K562 (cell line): ENCODE measurements at regions not wholly inside any gene's neighbourhood (a gene's known extent, or its start where the extent isn't known, plus 50 kb on each side); places are given as distances from the start of the nearest gene placed in this dataset.

Experiments
- ATAC-seq: fragments of 200-7000 bp; cut with Tn5 transposase; 3 replicates; pipeline ENCODE4 v1.9.1; 2020; ENCODE audit warnings: moderate library complexity
- BruUV-seq: library from RNA; stranded (reverse); fragments of 400-500 nt; replicated peaks from 2 replicates; lab custom pipeline; 2021; lab: Mats Ljungman, UMichigan
- CTCF ChIA-PET: fragments of 300-600 bp; formaldehyde crosslinking; extraction: SDS; loops from one replicate; lab custom pipeline; 2021; ENCODE audit warnings: low intra/inter-chr PET ratio; lab: Yijun Ruan, JAX
- POLR2A ChIA-PET: fragments of 300-600, 350-650 bp; sonication (Branson Sonifier 250); formaldehyde crosslinking; extraction: SDS; loops from one replicate; lab custom pipeline; 2021; ENCODE audit warnings: antibody characterized with exemption, inconsistent platforms; lab: Yijun Ruan, JAX
- DNase-seq, 4 experiments: peaks; one replicate each; pipeline versions ENCODE4 v3.0.0 to v3.0.0-alpha.2; 2011 to 2018; ENCODE audit warnings: low spot score in 3 of 4, mixed read lengths in 3 of 4; ENCODE audit errors: extremely low read depth in 1 of 4
- FAIRE-seq: peaks from 2 replicates; lab custom pipeline; 2011; peaks lifted over from hg19 to GRCh38; lab: Jason Lieb, UNC
- H2AFZ ChIP-seq: 2 replicates; pipeline ENCODE4 v1.6.0; 2011; ENCODE audit warnings: low read depth, low read length, control low read depth, inconsistent platforms
- H3K27ac ChIP-seq: fragments of 200-600 bp; 3 replicates; pipeline ENCODE4 v1.8.0; 2011; ENCODE audit warnings: low read depth, mild to moderate bottlenecking, control low read depth, inconsistent platforms, low read length, moderate library complexity, mixed read lengths; ENCODE audit errors: extremely low read depth
- H3K27me3 ChIP-seq, 2 experiments: fragments of 300-600 bp in 1 of 2; 2 replicates in 1 of 2; 3 replicates in 1 of 2; pipeline versions ENCODE4 v1.6.0 to v1.8.0; 2011; ENCODE audit warnings: inconsistent platforms in 2 of 2, low read length in 2 of 2, mild to moderate bottlenecking in 1 of 2, mixed read lengths in 1 of 2, moderate library complexity in 1 of 2; ENCODE audit not compliant: control insufficient read depth in 2 of 2, insufficient read depth in 2 of 2
- H3K36me3 ChIP-seq: fragments of 300-600 bp; 3 replicates; pipeline ENCODE4 v1.8.0; 2011; ENCODE audit warnings: mild to moderate bottlenecking, low read length, inconsistent platforms; ENCODE audit not compliant: control insufficient read depth, insufficient read depth
- H3K4me1 ChIP-seq, 2 experiments: fragments of 200-600 bp in 1 of 2; replicated peaks in 1 of 2; 2 replicates in 1 of 2; 3 replicates in 1 of 2; pipeline versions ENCODE4 v1.5.1 to v1.8.0; 2011; ENCODE audit warnings: inconsistent platforms in 2 of 2, low read length in 2 of 2, mild to moderate bottlenecking in 1 of 2, mixed read lengths in 1 of 2, moderate library complexity in 1 of 2; ENCODE audit not compliant: control insufficient read depth in 2 of 2, insufficient read depth in 2 of 2
- H3K4me2 ChIP-seq: 2 replicates; pipeline ENCODE4 v1.6.1; 2011; ENCODE audit warnings: low read length, control low read depth, inconsistent platforms, mixed read lengths; ENCODE audit not compliant: insufficient read depth
- H3K4me3 ChIP-seq: fragments of 200-600 bp; sonication (generic), shearing (Covaris generic); 2 replicates; pipeline ENCODE4 v1.5.1; 2016; ENCODE audit warnings: control low read depth, inconsistent platforms
- H3K79me2 ChIP-seq: fragments of 200-600 bp; 3 replicates; pipeline ENCODE4 v1.8.0; 2011; ENCODE audit warnings: low read length, inconsistent platforms; ENCODE audit not compliant: control insufficient read depth, insufficient read depth
- H3K9ac ChIP-seq, 2 experiments: 2 replicates each; pipeline versions ENCODE4 v1.6.0 to v1.6.1; 2011; ENCODE audit warnings: low read depth in 2 of 2, low read length in 2 of 2, control low read depth in 1 of 2, inconsistent platforms in 1 of 2, mild to moderate bottlenecking in 1 of 2, mixed read lengths in 1 of 2; ENCODE audit not compliant: insufficient read depth in 1 of 2
- H3K9me1 ChIP-seq: one replicate; pipeline ENCODE4 v1.6.0; 2011; ENCODE audit warnings: inconsistent platforms, mild to moderate bottlenecking, low read length, moderate library complexity; ENCODE audit not compliant: control insufficient read depth, insufficient read depth
- H3K9me3 ChIP-seq: replicated peaks from 2 replicates; pipeline ENCODE4 v1.5.1; 2011; ENCODE audit warnings: low read depth, low read length, inconsistent platforms; ENCODE audit not compliant: control insufficient read depth, insufficient read depth
- H4K20me1 ChIP-seq: replicated peaks from 2 replicates; pipeline ENCODE4 v1.6.1; 2011; ENCODE audit warnings: low read length, inconsistent platforms, mixed read lengths; ENCODE audit not compliant: control insufficient read depth, insufficient read depth
- IRF9 ChIP-seq: fragments of 450-650 bp; IDR thresholded peaks from 2 replicates; pipeline ENCODE4 v1.6.1; 2016; ENCODE audit warnings: missing biosample characterization, missing genetic modification characterization
- POLR3A ChIP-seq: IDR thresholded peaks from 2 replicates; pipeline ENCODE4 v1.6.1; 2011; ENCODE audit warnings: borderline replicate concordance, mild to moderate bottlenecking, moderate library complexity; ENCODE audit not compliant: insufficient read length, insufficient read depth; ENCODE audit errors: extremely low read depth
- SMAD4 ChIP-seq: fragments of 250-450 bp; sonication (Bioruptor Pico); conservative IDR thresholded peaks from 2 replicates; pipeline ENCODE4 v1.8.0; 2021; ENCODE audit warnings: inconsistent platforms, mild to moderate bottlenecking, moderate library complexity
- SPI1 ChIP-seq: IDR thresholded peaks from 2 replicates; pipeline ENCODE4 v1.6.1; 2011; ENCODE audit warnings: low read depth, low read length, control low read depth, borderline replicate concordance
- VEZF1 ChIP-seq: fragments of 200-800 bp; sonication (Bioruptor generic); IDR thresholded peaks from 2 replicates; pipeline ENCODE4 v1.6.1; 2017; ENCODE audit warnings: missing genetic modification characterization, missing compliant biosample characterization
- ZNF444 ChIP-seq: fragments of 250-450 bp; sonication (Bioruptor Pico); IDR thresholded peaks from 2 replicates; pipeline ENCODE4 v1.4.0; 2020; ENCODE audit warnings: mild to moderate bottlenecking, moderate library complexity
- WGBS: fragments of 100-300 bp; shearing (Covaris generic); methylation state at CpG from one replicate; pipeline ENCODE4 v1.1.6; 2016; ENCODE audit warnings: low coverage, mixed read lengths; ENCODE audit not compliant: insufficient coverage; ENCODE audit errors: missing lambda C conversion rate; 5-methylcytosine and 5-hydroxymethylcytosine counted together
- in situ Hi-C: fragments of 300-500 bp; cut with MboI; formaldehyde crosslinking; loops from 4 replicates; pipeline ENCODE4 v1.15.0; 2018; ENCODE audit warnings: inconsistent platforms, mixed read lengths
- intact Hi-C: fragments of 100-400 bp; cut with micrococcal nuclease; formaldehyde crosslinking; loops from 2 replicates; pipeline ENCODE4 v1.14.2; 2022

- H3K9me1 ChIP-seq: no peaks in the 10 kb centered on the region
- no peak overlapping the region for H2AFZ ChIP-seq
- H3K4me3 ChIP-seq: no peak overlapping the region
- no peaks in the 10 kb centered on the region for H3K9me3 ChIP-seq
- no peak for FAIRE-seq
- CTCF ChIA-PET: no interaction called here
- H3K27me3 ChIP-seq: peaks cover 32 to 58% of the 10 kb centered on the region in 2 experiments; a peak in 3 of 5 replicates
- 0% methylated on average over 3 of the region's 3 CpGs for WGBS
- no peaks in the 10 kb centered on the region for H3K79me2 ChIP-seq
- H3K36me3 ChIP-seq: no peaks in the 10 kb centered on the region
- H3K27ac ChIP-seq: no peak overlapping the region
- ATAC-seq: no peak
- no peak overlapping the region for H3K9ac ChIP-seq
- in situ Hi-C loops (no loop called here), intact Hi-C loops (no loop called here)
- BruUV-seq: no TSS peak
- peaks cover 1% of the 10 kb centered on the region; the same call in 1 of the 2 replicates for H4K20me1 ChIP-seq
- no peak for DNase-seq
- TF ChIP-seq POLR3A: no peak
- no peak for TF ChIP-seq ZNF444 (CRISPR knock-in tag)
- no peak for TF ChIP-seq SMAD4
- no peak for TF ChIP-seq IRF9
- POLR2A ChIA-PET: no interaction called here
- no peaks in the 10 kb centered on the region for H3K4me1 ChIP-seq
- no peak overlapping the region for H3K4me2 ChIP-seq
Observed at GRCh38 chr9:113668061-113668460, 204.5 kb downstream of the RGS3 start.

- Histone ChIP-seq H3K9me1 (no peaks in the 10 kb centered on the region), H3K4me1 (no peaks in the 10 kb centered on the region), H3K36me3 (no peaks in the 10 kb centered on the region), H3K4me3 (no peak overlapping the region), H3K27ac (no peak overlapping the region), H3K9me3 (no peaks in the 10 kb centered on the region), H3K79me2 (no peaks in the 10 kb centered on the region), H3K9ac (no peak overlapping the region), H2AFZ (no peak overlapping the region), H3K27me3 (peaks cover 30 to 64% of the 10 kb centered on the region in 2 experiments; a peak in 3 of 5 replicates), H4K20me1 (no peaks in the 10 kb centered on the region), H3K4me2 (no peak overlapping the region)
- ChIA-PET CTCF (no interaction called here), POLR2A (interaction anchor here (0.7 kb wide), 1 partner anchor 262 kb away, joined by 3 read pairs; no protein-coding TSS in a partner anchor)
- ATAC-seq (no peak), FAIRE-seq (no peak), DNase-seq (no peak)
- 0% methylated on average over 4 of the region's 4 CpGs for WGBS
- in situ Hi-C loops: no loop called here
- intact Hi-C loops: no loop called here
- no TSS peak for BruUV-seq
- no peak for TF ChIP-seq VEZF1 (CRISPR knock-in tag)
- TF ChIP-seq SPI1: peak; percentile 89
Observed at GRCh38 chr9:113669522-113670115, 206.1 kb downstream of the RGS3 start.
